ENCODE measurements at regions not wholly inside any gene's neighbourhood (a gene's known extent, or its start where the extent isn't known, plus 50 kb on each side); places are given as distances from the start of the nearest gene placed in this dataset.

DNA sequence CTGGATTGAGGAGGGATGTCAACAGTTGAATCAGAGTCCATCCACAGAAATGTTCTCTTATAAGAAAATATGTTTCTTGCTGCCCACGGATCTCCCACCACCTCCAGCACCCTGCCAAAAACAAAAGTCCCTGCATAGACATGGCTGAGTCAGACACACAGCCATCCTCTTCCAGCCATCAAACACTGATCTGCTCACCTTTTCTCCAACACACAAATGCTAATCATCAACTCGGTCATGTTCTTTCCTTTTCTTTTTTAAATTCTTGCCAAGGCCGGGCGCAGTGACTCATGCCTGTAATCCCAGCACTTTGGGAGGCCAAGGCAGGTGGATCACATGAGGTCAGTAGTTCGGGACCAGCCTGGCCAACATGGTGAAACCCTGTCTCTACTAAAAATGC is 110.7 kb upstream of the IL12A start:
- H2AFZ ChIP-seq (replicated peaks), result no peak overlapping the region
- no peak overlapping the region for H3K4me3 ChIP-seq
- DNase-seq (ENCODE audit: low spot score), result no peak
- H3K27me3 Mint-ChIP-seq (ENCODE audit: insufficient read depth, low read depth), result no peaks in the 10 kb centered on the region
- H3K4me2 ChIP-seq, result no peak overlapping the region
- H3K9me3 Mint-ChIP-seq, result no peaks in the 10 kb centered on the region
- H3K4me3 Mint-ChIP-seq, result no peak overlapping the region
- H3K36me3 Mint-ChIP-seq, result peaks cover 15% of the 10 kb centered on the region
- TF ChIP-seq EZH2 (IDR thresholded peaks at IDR 0.05) (no peak), CTCF (IDR thresholded peaks at IDR 0.05) (no peak), EZH2phosphoT487 (IDR thresholded peaks at IDR 0.05) (no peak)
- H3K9ac ChIP-seq, result no peak overlapping the region
- peaks cover 25% of the 10 kb centered on the region for H3K4me1 Mint-ChIP-seq
- peaks cover 25% of the 10 kb centered on the region for H3K4me1 ChIP-seq
- H3K27ac ChIP-seq, result no peak overlapping the region
- no peaks in the 10 kb centered on the region for H3K9me3 ChIP-seq (ENCODE audit: low read depth)
- no peaks in the 10 kb centered on the region for H3F3A ChIP-seq (ENCODE audit: low read depth)
- H4K20me1 ChIP-seq (ENCODE audit: low read depth), result peaks cover 23% of the 10 kb centered on the region
- H3K27ac Mint-ChIP-seq, result no peak overlapping the region
- peaks cover 2% of the 10 kb centered on the region for H3K79me2 ChIP-seq (ENCODE audit: low read depth)
- no peaks in the 10 kb centered on the region for H3K27me3 ChIP-seq
- H3K36me3 ChIP-seq, result no peaks in the 10 kb centered on the region

GRCh38 chr3:159879146-159879545 is 109.5 kb upstream of the IL12A start:
- Histone ChIP-seq H4K20me1 (ENCODE audit: low read depth) (peaks cover 23% of the 10 kb centered on the region), H3F3A (ENCODE audit: low read depth) (no peaks in the 10 kb centered on the region), H3K79me2 (ENCODE audit: low read depth) (peaks cover 5% of the 10 kb centered on the region), H3K4me2 (no peak overlapping the region), H2AFZ (replicated peaks) (no peak overlapping the region), H3K27ac (no peak overlapping the region), H3K9me3 (ENCODE audit: low read depth) (no peaks in the 10 kb centered on the region), H3K9ac (no peak overlapping the region), H3K36me3 (no peaks in the 10 kb centered on the region), H3K4me3 (no peak overlapping the region), H3K4me1 (peaks cover 28% of the 10 kb centered on the region), H3K27me3 (no peaks in the 10 kb centered on the region)
- TF ChIP-seq EZH2phosphoT487 (IDR thresholded peaks at IDR 0.05) (no peak), CTCF (IDR thresholded peaks at IDR 0.05) (no peak), EZH2 (IDR thresholded peaks at IDR 0.05) (no peak)
- no peaks in the 10 kb centered on the region for H3K27me3 Mint-ChIP-seq (ENCODE audit: insufficient read depth, low read depth)
- no peaks in the 10 kb centered on the region for H3K9me3 Mint-ChIP-seq
- no peak overlapping the region for H3K27ac Mint-ChIP-seq
- H3K4me3 Mint-ChIP-seq, result no peak overlapping the region
- no peak for DNase-seq (ENCODE audit: low spot score)
- H3K4me1 Mint-ChIP-seq, result peaks cover 29% of the 10 kb centered on the region
- H3K36me3 Mint-ChIP-seq, result peaks cover 13% of the 10 kb centered on the region

GRCh38 chr3:159879598-159879997 is 109.0 kb upstream of the IL12A start:
- Histone ChIP-seq H3K4me3 (no peak overlapping the region), H3K79me2 (ENCODE audit: low read depth) (peaks cover 3% of the 10 kb centered on the region), H3K4me2 (no peak overlapping the region), H3K9me3 (ENCODE audit: low read depth) (no peaks in the 10 kb centered on the region), H3K27ac (no peak overlapping the region), H3F3A (ENCODE audit: low read depth) (no peaks in the 10 kb centered on the region), H3K27me3 (no peaks in the 10 kb centered on the region), H3K9ac (no peak overlapping the region), H2AFZ (replicated peaks) (no peak overlapping the region), H3K36me3 (no peaks in the 10 kb centered on the region), H4K20me1 (ENCODE audit: low read depth) (peaks cover 20% of the 10 kb centered on the region), H3K4me1 (peaks cover 25% of the 10 kb centered on the region)
- H3K36me3 Mint-ChIP-seq, result peaks cover 13% of the 10 kb centered on the region
- H3K4me3 Mint-ChIP-seq, result no peak overlapping the region
- peaks cover 26% of the 10 kb centered on the region for H3K4me1 Mint-ChIP-seq
- H3K27me3 Mint-ChIP-seq (ENCODE audit: insufficient read depth, low read depth), result no peaks in the 10 kb centered on the region
- DNase-seq (ENCODE audit: low spot score), result no peak
- TF ChIP-seq EZH2phosphoT487 (IDR thresholded peaks at IDR 0.05), result no peak
- TF ChIP-seq CTCF (IDR thresholded peaks at IDR 0.05), result no peak
- no peak for TF ChIP-seq EZH2 (IDR thresholded peaks at IDR 0.05)
- H3K9me3 Mint-ChIP-seq, result no peaks in the 10 kb centered on the region
- no peak overlapping the region for H3K27ac Mint-ChIP-seq
